H1 (cell line): ENCODE measurements at regions not wholly inside any gene's neighbourhood (a gene's known extent, or its start where the extent isn't known, plus 50 kb on each side); places are given as distances from the start of the nearest gene placed in this dataset.

Experiments
- USF2 ChIP-seq: IDR thresholded peaks from 2 replicates; pipeline ENCODE4 v1.6.1; 2011; ENCODE audit warnings: low read length, improper control_type of control experiment

GRCh38 chr2:52703004-52703403 lies 1064.6 kb upstream of the CHAC2 start (continued):
- TF ChIP-seq USF2, result no peak
